GM21390 (cell line): ENCODE measurements at regions not wholly inside any gene's neighbourhood (a gene's known extent, or its start where the extent isn't known, plus 50 kb on each side); places are given as distances from the start of the nearest gene placed in this dataset.
A peak's percentile ranks its signal among the peaks of the same experiment; 100 is the strongest.
"Not testable (repeated sequence)": the region's sequence is repeated elsewhere in the genome, so short reads cannot be mapped to it uniquely, and the experiment has no call there.

ENCODE experiments used
- ATAC-seq: cut with Tn5 transposase; IDR thresholded peaks from one replicate; pipeline ENCODE4 v1.9.1; 2021; ENCODE audit not compliant: unreplicated experiment

GRCh38 chr16:75780669-75781068 lies 54.4 kb upstream of the CPHXL start:
- ATAC-seq, result no peak

- no peak for ATAC-seq
Observed at GRCh38 chr16:75781683-75782343, 55.5 kb upstream of the CPHXL start.

GRCh38 chr16:75787440-75787839 lies 61.1 kb upstream of the CPHXL start:
- peak; percentile 62 for ATAC-seq

GRCh38 chr16:75789237-75789636 lies 62.9 kb upstream of the CPHXL start:
- ATAC-seq, result peak; percentile 67

GRCh38 chr16:75792771-75793492 lies 66.6 kb upstream of the CPHXL start:
- ATAC-seq, result no peak

- ATAC-seq, result no peak
Observed at GRCh38 chr16:75793641-75794040, 67.4 kb upstream of the CPHXL start.

GRCh38 chr16:75794426-75794825 lies 68.1 kb upstream of the CPHXL start:
- no peak for ATAC-seq

- no peak for ATAC-seq
Observed at GRCh38 chr16:75798714-75799113, 72.4 kb upstream of the CPHXL start.

- ATAC-seq, result no peak
Observed at GRCh38 chr16:75801307-75801706, 75.0 kb upstream of the CPHXL start.

GRCh38 chr16:75803753-75804152 lies 77.5 kb upstream of the CPHXL start:
- ATAC-seq, result no peak

GRCh38 chr16:75804368-75804767 lies 78.1 kb upstream of the CPHXL start:
- no peak for ATAC-seq

GRCh38 chr16:75805946-75806345 lies 79.7 kb upstream of the CPHXL start:
- no peak for ATAC-seq

GRCh38 chr16:75806487-75806886 lies 80.2 kb upstream of the CPHXL start:
- no peak for ATAC-seq

GRCh38 chr16:75810342-75810741 lies 84.1 kb upstream of the CPHXL start:
- no peak for ATAC-seq

GRCh38 chr16:75811020-75811634 lies 84.8 kb upstream of the CPHXL start:
- no peak for ATAC-seq

GRCh38 chr16:75818491-75818890 lies 92.2 kb upstream of the CPHXL start:
- no peak for ATAC-seq

- no peak for ATAC-seq
Observed at GRCh38 chr16:75820672-75821071, 94.4 kb upstream of the CPHXL start.

GRCh38 chr16:75821117-75821516 lies 94.8 kb upstream of the CPHXL start:
- ATAC-seq, result no peak

GRCh38 chr16:75825750-75826149 lies 99.5 kb upstream of the CPHXL start:
- ATAC-seq, result not testable (repeated sequence)

GRCh38 chr16:75827372-75828038 lies 101.2 kb upstream of the CPHXL start:
- not testable (repeated sequence) for ATAC-seq

- not testable (repeated sequence) for ATAC-seq
Observed at GRCh38 chr16:75833385-75833784, 107.1 kb upstream of the CPHXL start.
